ENCODE measurements at regions not wholly inside any gene's neighbourhood (a gene's known extent, or its start where the extent isn't known, plus 50 kb on each side); places are given as distances from the start of the nearest gene placed in this dataset.

- no peak for TF ChIP-seq KAT7 (CRISPR knock-in tag; IDR thresholded peaks at IDR 0.05; ENCODE audit: borderline replicate concordance)
- TF ChIP-seq, protein P1, sequence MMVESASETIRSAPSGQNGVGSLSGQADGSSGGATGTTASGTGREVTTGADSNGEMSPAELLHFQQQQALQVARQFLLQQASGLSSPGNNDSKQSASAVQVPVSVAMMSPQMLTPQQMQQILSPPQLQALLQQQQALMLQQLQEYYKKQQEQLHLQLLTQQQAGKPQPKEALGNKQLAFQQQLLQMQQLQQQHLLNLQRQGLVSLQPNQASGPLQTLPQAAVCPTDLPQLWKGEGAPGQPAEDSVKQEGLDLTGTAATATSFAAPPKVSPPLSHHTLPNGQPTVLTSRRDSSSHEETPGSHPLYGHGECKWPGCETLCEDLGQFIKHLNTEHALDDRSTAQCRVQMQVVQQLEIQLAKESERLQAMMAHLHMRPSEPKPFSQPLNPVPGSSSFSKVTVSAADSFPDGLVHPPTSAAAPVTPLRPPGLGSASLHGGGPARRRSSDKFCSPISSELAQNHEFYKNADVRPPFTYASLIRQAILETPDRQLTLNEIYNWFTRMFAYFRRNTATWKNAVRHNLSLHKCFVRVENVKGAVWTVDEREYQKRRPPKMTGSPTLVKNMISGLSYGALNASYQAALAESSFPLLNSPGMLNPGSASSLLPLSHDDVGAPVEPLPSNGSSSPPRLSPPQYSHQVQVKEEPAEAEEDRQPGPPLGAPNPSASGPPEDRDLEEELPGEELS (CRISPR knock-in tag; IDR thresholded peaks at IDR 0.05): no peak
- TF ChIP-seq, protein P2, sequence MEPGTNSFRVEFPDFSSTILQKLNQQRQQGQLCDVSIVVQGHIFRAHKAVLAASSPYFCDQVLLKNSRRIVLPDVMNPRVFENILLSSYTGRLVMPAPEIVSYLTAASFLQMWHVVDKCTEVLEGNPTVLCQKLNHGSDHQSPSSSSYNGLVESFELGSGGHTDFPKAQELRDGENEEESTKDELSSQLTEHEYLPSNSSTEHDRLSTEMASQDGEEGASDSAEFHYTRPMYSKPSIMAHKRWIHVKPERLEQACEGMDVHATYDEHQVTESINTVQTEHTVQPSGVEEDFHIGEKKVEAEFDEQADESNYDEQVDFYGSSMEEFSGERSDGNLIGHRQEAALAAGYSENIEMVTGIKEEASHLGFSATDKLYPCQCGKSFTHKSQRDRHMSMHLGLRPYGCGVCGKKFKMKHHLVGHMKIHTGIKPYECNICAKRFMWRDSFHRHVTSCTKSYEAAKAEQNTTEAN (CRISPR knock-in tag; IDR thresholded peaks at IDR 0.05): no peak
- no peak for TF ChIP-seq NFATC4 (CRISPR knock-in tag; IDR thresholded peaks at IDR 0.05)
- TF ChIP-seq SOX15 (CRISPR knock-in tag; IDR thresholded peaks at IDR 0.05): no peak
- TF ChIP-seq, protein P3, sequence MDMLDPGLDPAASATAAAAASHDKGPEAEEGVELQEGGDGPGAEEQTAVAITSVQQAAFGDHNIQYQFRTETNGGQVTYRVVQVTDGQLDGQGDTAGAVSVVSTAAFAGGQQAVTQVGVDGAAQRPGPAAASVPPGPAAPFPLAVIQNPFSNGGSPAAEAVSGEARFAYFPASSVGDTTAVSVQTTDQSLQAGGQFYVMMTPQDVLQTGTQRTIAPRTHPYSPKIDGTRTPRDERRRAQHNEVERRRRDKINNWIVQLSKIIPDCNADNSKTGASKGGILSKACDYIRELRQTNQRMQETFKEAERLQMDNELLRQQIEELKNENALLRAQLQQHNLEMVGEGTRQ (CRISPR knock-in tag; IDR thresholded peaks at IDR 0.05): no peak
- no peak for TF ChIP-seq NR1H2 (CRISPR knock-in tag; IDR thresholded peaks at IDR 0.05)
Measured at GRCh38 chr13:89380101-89380500, 1708.9 kb downstream of the SLITRK5 start (continued).

GRCh38 chr13:89382981-89383380 is 1711.8 kb downstream of the SLITRK5 start:
- no peak overlapping the region for H3K4me3 Mint-ChIP-seq
- POLR2A ChIA-PET: no interaction called here
- H3K27me3 Mint-ChIP-seq (ENCODE audit: low read depth): peaks cover 3% of the 10 kb centered on the region; the same call in 1 of the 2 replicates
- peaks cover 3% of the 10 kb centered on the region for H3K36me3 Mint-ChIP-seq
- no peak for TF ChIP-seq ZNF219 (CRISPR knock-in tag; IDR thresholded peaks at IDR 0.05; ENCODE audit: borderline replicate concordance)
- H3K27ac Mint-ChIP-seq: no peak overlapping the region
- ATAC-seq: no peak
- DNase-seq (ENCODE audit: low spot score): no peak
- peaks cover 11% of the 10 kb centered on the region for H3K4me1 Mint-ChIP-seq
- H3K9me3 Mint-ChIP-seq: peaks cover 26% of the 10 kb centered on the region
- CTCF ChIA-PET: interaction anchor here (0.6 kb wide), 1 partner anchor 12 kb away, joined by 4 read pairs; no protein-coding TSS in a partner anchor

DNA sequence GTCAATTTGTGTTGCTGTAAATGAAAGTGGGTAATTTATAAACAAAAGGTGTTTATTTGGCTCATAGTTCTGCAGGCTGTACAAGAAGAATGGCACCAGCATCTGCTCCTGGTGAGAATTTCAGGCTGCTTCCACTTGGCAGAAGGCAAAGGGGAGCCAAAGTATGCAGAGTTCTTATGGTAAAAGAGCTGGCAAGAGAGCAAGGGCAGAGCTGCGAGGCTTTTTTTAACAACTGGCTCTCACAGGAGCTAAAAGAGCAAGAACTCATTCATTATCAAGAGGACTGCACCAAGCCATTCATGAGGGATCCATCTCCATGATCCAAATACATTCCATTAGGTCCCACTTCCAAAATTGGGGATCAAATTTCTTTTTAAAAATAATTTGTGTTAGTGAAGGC is 1712.7 kb downstream of the SLITRK5 start:
- peaks cover 11% of the 10 kb centered on the region for H3K4me1 Mint-ChIP-seq
- H3K9me3 Mint-ChIP-seq: peaks cover 23% of the 10 kb centered on the region
- no peak overlapping the region for H3K27ac Mint-ChIP-seq
- H3K4me3 Mint-ChIP-seq: no peak overlapping the region
- ChIA-PET CTCF (no interaction called here), POLR2A (no interaction called here)
- H3K36me3 Mint-ChIP-seq: peaks cover 3% of the 10 kb centered on the region
- H3K27me3 Mint-ChIP-seq (ENCODE audit: low read depth): peaks cover 3% of the 10 kb centered on the region; the same call in 1 of the 2 replicates
- DNase-seq (ENCODE audit: low spot score) (no peak), ATAC-seq (no peak)
- TF ChIP-seq CREB1 (CRISPR knock-in tag; IDR thresholded peaks at IDR 0.05): no peak
- no peak for TF ChIP-seq GRHL2 (CRISPR knock-in tag; IDR thresholded peaks at IDR 0.05; ENCODE audit: insufficient replicate concordance, severe bottlenecking)
- TF ChIP-seq ZNF121 (CRISPR knock-in tag; IDR thresholded peaks at IDR 0.05): no peak
- TF ChIP-seq, protein P4, sequence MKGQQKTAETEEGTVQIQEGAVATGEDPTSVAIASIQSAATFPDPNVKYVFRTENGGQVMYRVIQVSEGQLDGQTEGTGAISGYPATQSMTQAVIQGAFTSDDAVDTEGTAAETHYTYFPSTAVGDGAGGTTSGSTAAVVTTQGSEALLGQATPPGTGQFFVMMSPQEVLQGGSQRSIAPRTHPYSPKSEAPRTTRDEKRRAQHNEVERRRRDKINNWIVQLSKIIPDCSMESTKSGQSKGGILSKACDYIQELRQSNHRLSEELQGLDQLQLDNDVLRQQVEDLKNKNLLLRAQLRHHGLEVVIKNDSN (CRISPR knock-in tag; IDR thresholded peaks at IDR 0.05): no peak
- TF ChIP-seq, protein P5, sequence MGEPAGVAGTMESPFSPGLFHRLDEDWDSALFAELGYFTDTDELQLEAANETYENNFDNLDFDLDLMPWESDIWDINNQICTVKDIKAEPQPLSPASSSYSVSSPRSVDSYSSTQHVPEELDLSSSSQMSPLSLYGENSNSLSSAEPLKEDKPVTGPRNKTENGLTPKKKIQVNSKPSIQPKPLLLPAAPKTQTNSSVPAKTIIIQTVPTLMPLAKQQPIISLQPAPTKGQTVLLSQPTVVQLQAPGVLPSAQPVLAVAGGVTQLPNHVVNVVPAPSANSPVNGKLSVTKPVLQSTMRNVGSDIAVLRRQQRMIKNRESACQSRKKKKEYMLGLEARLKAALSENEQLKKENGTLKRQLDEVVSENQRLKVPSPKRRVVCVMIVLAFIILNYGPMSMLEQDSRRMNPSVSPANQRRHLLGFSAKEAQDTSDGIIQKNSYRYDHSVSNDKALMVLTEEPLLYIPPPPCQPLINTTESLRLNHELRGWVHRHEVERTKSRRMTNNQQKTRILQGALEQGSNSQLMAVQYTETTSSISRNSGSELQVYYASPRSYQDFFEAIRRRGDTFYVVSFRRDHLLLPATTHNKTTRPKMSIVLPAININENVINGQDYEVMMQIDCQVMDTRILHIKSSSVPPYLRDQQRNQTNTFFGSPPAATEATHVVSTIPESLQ (CRISPR knock-in tag; IDR thresholded peaks at IDR 0.05): no peak
- TF ChIP-seq ZNF232 (CRISPR knock-in tag; IDR thresholded peaks at IDR 0.05): no peak
- TF ChIP-seq E2F4 (CRISPR knock-in tag; IDR thresholded peaks at IDR 0.05; ENCODE audit: borderline replicate concordance, low read depth): no peak
- TF ChIP-seq, protein P6, sequence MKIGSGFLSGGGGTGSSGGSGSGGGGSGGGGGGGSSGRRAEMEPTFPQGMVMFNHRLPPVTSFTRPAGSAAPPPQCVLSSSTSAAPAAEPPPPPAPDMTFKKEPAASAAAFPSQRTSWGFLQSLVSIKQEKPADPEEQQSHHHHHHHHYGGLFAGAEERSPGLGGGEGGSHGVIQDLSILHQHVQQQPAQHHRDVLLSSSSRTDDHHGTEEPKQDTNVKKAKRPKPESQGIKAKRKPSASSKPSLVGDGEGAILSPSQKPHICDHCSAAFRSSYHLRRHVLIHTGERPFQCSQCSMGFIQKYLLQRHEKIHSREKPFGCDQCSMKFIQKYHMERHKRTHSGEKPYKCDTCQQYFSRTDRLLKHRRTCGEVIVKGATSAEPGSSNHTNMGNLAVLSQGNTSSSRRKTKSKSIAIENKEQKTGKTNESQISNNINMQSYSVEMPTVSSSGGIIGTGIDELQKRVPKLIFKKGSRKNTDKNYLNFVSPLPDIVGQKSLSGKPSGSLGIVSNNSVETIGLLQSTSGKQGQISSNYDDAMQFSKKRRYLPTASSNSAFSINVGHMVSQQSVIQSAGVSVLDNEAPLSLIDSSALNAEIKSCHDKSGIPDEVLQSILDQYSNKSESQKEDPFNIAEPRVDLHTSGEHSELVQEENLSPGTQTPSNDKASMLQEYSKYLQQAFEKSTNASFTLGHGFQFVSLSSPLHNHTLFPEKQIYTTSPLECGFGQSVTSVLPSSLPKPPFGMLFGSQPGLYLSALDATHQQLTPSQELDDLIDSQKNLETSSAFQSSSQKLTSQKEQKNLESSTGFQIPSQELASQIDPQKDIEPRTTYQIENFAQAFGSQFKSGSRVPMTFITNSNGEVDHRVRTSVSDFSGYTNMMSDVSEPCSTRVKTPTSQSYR (CRISPR knock-in tag; IDR thresholded peaks at IDR 0.05): no peak
- TF ChIP-seq NR3C1 (CRISPR knock-in tag; conservative IDR thresholded peaks at IDR 0.05; ENCODE audit: low read depth): no peak
- TF ChIP-seq, protein P7, sequence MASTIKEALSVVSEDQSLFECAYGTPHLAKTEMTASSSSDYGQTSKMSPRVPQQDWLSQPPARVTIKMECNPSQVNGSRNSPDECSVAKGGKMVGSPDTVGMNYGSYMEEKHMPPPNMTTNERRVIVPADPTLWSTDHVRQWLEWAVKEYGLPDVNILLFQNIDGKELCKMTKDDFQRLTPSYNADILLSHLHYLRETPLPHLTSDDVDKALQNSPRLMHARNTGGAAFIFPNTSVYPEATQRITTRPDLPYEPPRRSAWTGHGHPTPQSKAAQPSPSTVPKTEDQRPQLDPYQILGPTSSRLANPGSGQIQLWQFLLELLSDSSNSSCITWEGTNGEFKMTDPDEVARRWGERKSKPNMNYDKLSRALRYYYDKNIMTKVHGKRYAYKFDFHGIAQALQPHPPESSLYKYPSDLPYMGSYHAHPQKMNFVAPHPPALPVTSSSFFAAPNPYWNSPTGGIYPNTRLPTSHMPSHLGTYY (CRISPR knock-in tag; IDR thresholded peaks at IDR 0.05): no peak
- TF ChIP-seq CTCF (IDR thresholded peaks at IDR 0.05): no peak
- TF ChIP-seq PRRX2 (CRISPR knock-in tag; IDR thresholded peaks at IDR 0.05): no peak
